SK-N-SH treated with all-trans-retinoic acid at 6 μM for 48 hours (cell line): ENCODE measurements at regions not wholly inside any gene's neighbourhood (a gene's known extent, or its start where the extent isn't known, plus 50 kb on each side); places are given as distances from the start of the nearest gene placed in this dataset.

Experiments
- ARNTL ChIP-seq: fragments of 450-650 bp; formaldehyde crosslinking; IDR thresholded peaks from 2 replicates; pipeline ENCODE4 v1.5.0; 2020; ENCODE audit warnings: low read depth, mild to moderate bottlenecking, moderate library complexity, borderline replicate concordance
- CSRNP3 ChIP-seq: fragments of 250-450 bp; sonication (Bioruptor Pico); IDR thresholded peaks from 2 replicates; pipeline ENCODE4 v1.5.1; 2021; ENCODE audit warnings: mild to moderate bottlenecking, moderate library complexity
- ZNF8 ChIP-seq: fragments of 450-650 bp; formaldehyde crosslinking; IDR thresholded peaks from 2 replicates; pipeline ENCODE4 v1.5.0; 2020; ENCODE audit warnings: mild to moderate bottlenecking, moderate library complexity

- TF ChIP-seq CSRNP3 (CRISPR knock-in tag) (no peak), ZNF8 (CRISPR knock-in tag) (no peak), ARNTL (CRISPR knock-in tag) (no peak)
These were observed 974.2 kb upstream of the C9orf72 start for GRCh38 chr9:28547527-28547926.
